ENCODE measurements at regions not wholly inside any gene's neighbourhood (a gene's known extent, or its start where the extent isn't known, plus 50 kb on each side); places are given as distances from the start of the nearest gene placed in this dataset.

DNA sequence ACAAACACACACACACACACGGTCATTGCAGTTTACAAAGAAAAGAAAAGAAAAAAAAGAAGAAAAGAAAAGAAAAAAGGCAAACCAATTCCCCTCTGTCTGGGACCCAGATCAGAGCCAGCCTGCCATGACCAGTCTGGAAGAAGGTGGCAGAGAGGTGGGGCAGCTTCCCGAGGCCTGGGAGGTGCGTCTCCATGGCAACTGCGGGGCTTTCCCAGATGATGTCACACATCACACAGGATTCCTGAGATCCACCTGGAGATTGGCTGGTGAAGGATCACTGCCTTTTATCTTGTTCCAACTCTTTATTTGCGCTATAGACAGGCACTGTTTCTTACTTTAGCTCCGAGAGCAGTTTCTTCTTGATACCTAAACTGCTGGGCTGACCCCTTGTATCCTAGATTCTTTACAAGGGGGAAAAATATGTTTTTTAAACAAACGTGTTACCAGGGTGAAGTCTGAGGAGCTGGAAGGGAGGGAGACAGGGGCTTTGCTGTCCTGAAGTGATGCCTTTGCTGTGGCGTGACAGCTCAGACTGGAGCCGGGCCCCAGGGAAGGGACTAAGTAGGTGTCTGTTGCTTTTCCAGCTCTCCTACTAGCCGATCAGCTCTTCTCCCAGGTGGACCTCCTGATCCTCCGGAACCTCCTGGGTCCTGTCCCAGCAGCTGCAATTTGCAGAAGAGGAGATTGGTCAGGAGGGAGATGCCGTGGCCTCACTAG, 298.5 kb downstream of the KLF6 start:
- Histone ChIP-seq H3K27me3 (ENCODE audit: control insufficient read depth in 2 of 2, insufficient read depth in 2 of 2, low read length in 2 of 2) (peaks cover 2% of the 10 kb centered on the region in 2 experiments), H2AFZ (ENCODE audit: low read depth, low read length) (no peak overlapping the region), H3K36me3 (ENCODE audit: control insufficient read depth in 2 of 2, extremely low read depth in 1 of 2, insufficient read depth in 2 of 2, low read length in 2 of 2) (no peaks in the 10 kb centered on the region), H3K79me2 (ENCODE audit: control insufficient read depth, insufficient read depth, low read length) (no peaks in the 10 kb centered on the region), H3K4me2 (ENCODE audit: insufficient read depth, low read length) (no peak overlapping the region), H3K4me1 (ENCODE audit: control insufficient read depth, extremely low read depth, insufficient read depth, low read length) (peaks cover 9% of the 10 kb centered on the region), H3K4me3 (replicated peaks in 1 of 3; ENCODE audit: insufficient read depth in 1 of 3, low read depth in 1 of 3, low read length in 3 of 3) (no peak overlapping the region), H3K9me3 (replicated peaks; ENCODE audit: control insufficient read depth, insufficient read depth, low read length) (no peaks in the 10 kb centered on the region), H4K20me1 (replicated peaks; ENCODE audit: control insufficient read depth, extremely low read depth, insufficient read depth, low read length) (no peaks in the 10 kb centered on the region), H3K9ac (replicated peaks; ENCODE audit: extremely low read depth, insufficient read depth, low read length) (no peak overlapping the region), H3K9me1 (replicated peaks; ENCODE audit: control insufficient read depth, extremely low read depth, insufficient read depth, low read length) (no peaks in the 10 kb centered on the region), H3K27ac (ENCODE audit: insufficient read depth, low read depth, low read length) (no peak overlapping the region)
- FAIRE-seq, result no peak
- ChIA-PET CTCF (interaction anchor here (1.1 kb wide), 1 partner anchor 19 kb away, joined by 3 read pairs; no protein-coding TSS in a partner anchor), POLR2A (no interaction called here)
- DNase-seq (ENCODE audit: low read depth, low spot score), result peak; percentile 25
- TF ChIP-seq JUN (IDR thresholded peaks at IDR 0.05; ENCODE audit: borderline replicate concordance, insufficient read depth, insufficient read length, low read depth) (no peak), EZH2 (IDR thresholded peaks at IDR 0.05; ENCODE audit: borderline replicate concordance, low read depth, low read length, severe bottlenecking) (no peak), FOS (IDR thresholded peaks at IDR 0.05; ENCODE audit: borderline replicate concordance, insufficient read depth, low read length) (no peak), POLR2A (IDR thresholded peaks at IDR 0.05; ENCODE audit: low read depth, low read length) (no peak), POLR2AphosphoS5 (IDR thresholded peaks at IDR 0.05; ENCODE audit: insufficient read depth, low read depth, low read length) (no peak), MYC (IDR thresholded peaks at IDR 0.05; ENCODE audit: low read depth, low read length) (no peak), GATA2 (IDR thresholded peaks at IDR 0.05; ENCODE audit: insufficient read depth, insufficient read length, low read depth, low read length) (no peak)
- TF ChIP-seq, protein P1, sequence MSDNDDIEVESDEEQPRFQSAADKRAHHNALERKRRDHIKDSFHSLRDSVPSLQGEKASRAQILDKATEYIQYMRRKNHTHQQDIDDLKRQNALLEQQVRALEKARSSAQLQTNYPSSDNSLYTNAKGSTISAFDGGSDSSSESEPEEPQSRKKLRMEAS (IDR thresholded peaks at IDR 0.05; ENCODE audit: insufficient read depth, insufficient read length), result no peak
- TF ChIP-seq, protein P2, sequence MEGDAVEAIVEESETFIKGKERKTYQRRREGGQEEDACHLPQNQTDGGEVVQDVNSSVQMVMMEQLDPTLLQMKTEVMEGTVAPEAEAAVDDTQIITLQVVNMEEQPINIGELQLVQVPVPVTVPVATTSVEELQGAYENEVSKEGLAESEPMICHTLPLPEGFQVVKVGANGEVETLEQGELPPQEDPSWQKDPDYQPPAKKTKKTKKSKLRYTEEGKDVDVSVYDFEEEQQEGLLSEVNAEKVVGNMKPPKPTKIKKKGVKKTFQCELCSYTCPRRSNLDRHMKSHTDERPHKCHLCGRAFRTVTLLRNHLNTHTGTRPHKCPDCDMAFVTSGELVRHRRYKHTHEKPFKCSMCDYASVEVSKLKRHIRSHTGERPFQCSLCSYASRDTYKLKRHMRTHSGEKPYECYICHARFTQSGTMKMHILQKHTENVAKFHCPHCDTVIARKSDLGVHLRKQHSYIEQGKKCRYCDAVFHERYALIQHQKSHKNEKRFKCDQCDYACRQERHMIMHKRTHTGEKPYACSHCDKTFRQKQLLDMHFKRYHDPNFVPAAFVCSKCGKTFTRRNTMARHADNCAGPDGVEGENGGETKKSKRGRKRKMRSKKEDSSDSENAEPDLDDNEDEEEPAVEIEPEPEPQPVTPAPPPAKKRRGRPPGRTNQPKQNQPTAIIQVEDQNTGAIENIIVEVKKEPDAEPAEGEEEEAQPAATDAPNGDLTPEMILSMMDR (IDR thresholded peaks at IDR 0.05; ENCODE audit: extremely low read depth in 1 of 2, insufficient read depth in 1 of 2, low read depth in 1 of 2, low read length in 2 of 2), result no peak
- BruUV-seq (replicated peaks), result no TSS peak
- intact Hi-C loops (cut with micrococcal nuclease), result no loop called here
- dilution Hi-C loops (cut with MboI; ENCODE audit: extremely low pct_ligation_motif_present, low sequenced_read_pairs), result no loop called here
